HCT116 (cell line): ENCODE measurements at regions not wholly inside any gene's neighbourhood (a gene's known extent, or its start where the extent isn't known, plus 50 kb on each side); places are given as distances from the start of the nearest gene placed in this dataset.

ENCODE experiments used
- CEBPB ChIP-seq: IDR thresholded peaks from 2 replicates; pipeline ENCODE4 v1.6.1; 2012; ENCODE audit warnings: low read depth
- CTCF ChIP-seq, 3 experiments: fragments of 200-600 bp in 1 of 3; sonication (generic) in 1 of 3; IDR thresholded peaks in 2 of 3; conservative IDR thresholded peaks in 1 of 3; 2 replicates each; pipeline ENCODE4 v1.5.1; 2012 to 2017; ENCODE audit warnings: low read depth in 2 of 3, low read length in 2 of 3, antibody characterized with exemption in 1 of 3, borderline replicate concordance in 1 of 3, control low read depth in 1 of 3, mild to moderate bottlenecking in 1 of 3, mixed read lengths in 1 of 3, mixed run types in 1 of 3, moderate library complexity in 1 of 3; ENCODE audit not compliant: insufficient read depth in 1 of 3
- EZH2 ChIP-seq: fragments of 200-600 bp; sonication (generic); IDR thresholded peaks from 2 replicates; pipeline ENCODE4 v1.6.1; 2017; ENCODE audit warnings: antibody characterized with exemption, mixed run types
- EZH2phosphoT487 ChIP-seq: fragments of 200-600 bp; IDR thresholded peaks from 2 replicates; pipeline ENCODE4 v1.6.1; 2018; ENCODE audit warnings: antibody characterized with exemption, borderline replicate concordance
- MAX ChIP-seq: IDR thresholded peaks from 2 replicates; pipeline ENCODE4 v1.6.1; 2012
- POLR2A ChIP-seq: IDR thresholded peaks from 2 replicates; pipeline ENCODE4 v1.7.0; 2011; ENCODE audit warnings: borderline replicate concordance; ENCODE audit not compliant: insufficient read depth, insufficient read length; ENCODE audit errors: extremely low read depth
- POLR2AphosphoS5 ChIP-seq: IDR thresholded peaks from 2 replicates; pipeline ENCODE4 v1.6.1; 2011; ENCODE audit warnings: mild to moderate bottlenecking, low read depth, low read length, moderate library complexity
- RAD21 ChIP-seq: IDR thresholded peaks from 2 replicates; pipeline ENCODE4 v1.6.1; 2012; ENCODE audit warnings: low read depth, mild to moderate bottlenecking
- REST ChIP-seq: IDR thresholded peaks from 2 replicates; pipeline ENCODE4 v1.6.1; 2012; ENCODE audit warnings: low read depth
- SIN3A ChIP-seq: IDR thresholded peaks from 2 replicates; pipeline ENCODE4 v1.6.1; 2012; ENCODE audit warnings: low read depth
- SP1 ChIP-seq: IDR thresholded peaks from 2 replicates; pipeline ENCODE4 v1.6.1; 2012; ENCODE audit warnings: low read depth
- ZFX ChIP-seq: fragments of 450-650 bp; IDR thresholded peaks from 2 replicates; pipeline ENCODE4 v1.6.1; 2017
- ZNF274 ChIP-seq: fragments of 200-500 bp; sonication (Bioruptor generic); IDR thresholded peaks from 2 replicates; pipeline ENCODE4 v1.6.1; 2014; ENCODE audit warnings: mild to moderate bottlenecking, low read depth, low read length, inconsistent platforms

GRCh38 chr5:164145458-164145857 lies 640.0 kb downstream of the MAT2B start:
- TF ChIP-seq CTCF (IDR thresholded peaks at IDR 0.05 in 2 of 3, conservative IDR thresholded peaks at IDR 0.05 in 1 of 3; ENCODE audit: borderline replicate concordance in 1 of 3, insufficient read depth in 1 of 3, low read depth in 2 of 3, low read length in 2 of 3) (no peak), POLR2A (no peak), REST (no peak), EZH2 (no peak), RAD21 (no peak), MAX (no peak), CEBPB (no peak), POLR2AphosphoS5 (no peak), EZH2phosphoT487 (no peak), ZFX (no peak), SP1 (no peak), SIN3A (no peak), ZNF274 (no peak)
